ENCODE measurements at regions not wholly inside any gene's neighbourhood (a gene's known extent, or its start where the extent isn't known, plus 50 kb on each side); places are given as distances from the start of the nearest gene placed in this dataset.
A peak's percentile ranks its signal among the peaks of the same experiment; 100 is the strongest.
"Not testable (repeated sequence)": the region's sequence is repeated elsewhere in the genome, so short reads cannot be mapped to it uniquely, and the experiment has no call there.

DNA sequence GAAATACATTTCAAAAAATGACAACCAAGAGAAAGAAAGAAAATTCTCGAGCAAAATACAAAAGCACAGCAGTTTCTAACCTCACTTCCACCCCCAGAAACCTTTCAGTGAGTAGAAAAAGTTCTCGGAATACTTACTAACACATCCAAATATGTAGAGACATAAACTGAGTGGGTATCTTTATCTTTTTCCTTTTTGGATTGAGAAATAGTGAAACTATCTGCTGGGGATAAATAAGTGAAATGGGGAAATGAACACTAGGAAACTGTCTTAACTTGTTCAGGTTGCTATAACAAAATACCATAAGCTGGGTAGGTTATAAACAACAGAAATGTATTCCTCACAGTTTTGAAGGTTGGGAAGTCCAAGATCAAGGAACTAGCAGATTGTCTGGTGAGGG, 72.0 kb downstream of the VCAM1 start:
- no peak for DNase-seq

DNA sequence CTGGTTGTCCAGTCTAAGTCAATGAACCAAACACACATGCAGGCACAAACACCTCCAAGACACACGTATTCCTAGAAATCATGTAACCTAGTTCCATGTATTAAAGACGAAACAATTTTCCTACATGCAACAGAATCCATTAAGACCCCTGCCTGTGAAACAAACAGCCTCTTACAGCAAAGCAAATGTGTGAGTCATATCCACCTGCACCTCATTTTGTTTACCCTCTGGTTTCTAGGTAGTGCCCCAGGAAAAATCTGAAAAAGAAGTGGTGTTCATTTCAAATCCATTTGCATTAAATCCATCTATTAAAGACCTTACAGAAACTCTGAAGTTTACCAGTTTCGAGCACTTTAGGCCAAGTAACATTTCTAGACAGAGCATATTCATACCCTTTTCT, 74.1 kb downstream of the VCAM1 start:
- DNase-seq = no peak

DNA sequence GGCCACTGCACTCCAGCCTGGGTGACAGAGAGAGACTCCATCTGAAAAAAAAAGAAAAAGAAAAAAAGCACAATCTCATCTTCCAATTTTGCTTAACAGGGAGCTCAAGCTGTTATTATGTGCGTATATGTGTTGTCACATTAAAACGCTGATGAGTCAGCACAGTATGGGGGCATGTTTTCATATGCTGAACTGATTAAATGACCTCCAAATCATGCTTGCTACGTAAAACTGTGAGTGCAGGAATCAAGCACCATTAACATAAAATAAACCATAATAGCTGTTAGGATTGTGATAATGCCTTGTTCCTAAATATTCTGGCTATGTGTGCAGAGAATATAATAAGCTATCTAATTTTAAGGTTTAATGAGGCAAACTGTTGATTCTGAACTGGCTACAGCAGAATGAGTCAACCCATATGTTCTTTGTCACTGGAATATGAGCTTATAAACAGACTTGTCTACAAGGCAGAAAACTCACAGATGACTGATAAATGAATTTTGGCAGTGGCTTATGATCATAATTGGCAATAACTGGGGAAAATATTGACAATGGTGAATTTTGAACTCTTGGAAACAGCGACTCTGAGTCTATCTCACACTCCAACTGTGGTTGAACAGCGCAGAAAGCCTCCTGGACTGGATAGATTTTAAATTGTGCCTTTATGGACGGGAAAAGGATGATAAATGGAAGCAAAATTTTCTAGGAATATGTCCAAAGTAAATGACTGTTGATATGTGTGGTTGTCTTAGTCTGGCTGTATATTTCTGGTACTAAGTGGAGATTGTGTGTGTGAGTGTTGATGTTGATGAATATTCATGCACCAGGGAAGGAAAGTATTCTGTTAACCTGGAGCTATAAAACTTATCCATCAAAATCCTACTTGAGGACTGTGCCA, 75.5 kb downstream of the VCAM1 start:
- DNase-seq = no peak

DNA sequence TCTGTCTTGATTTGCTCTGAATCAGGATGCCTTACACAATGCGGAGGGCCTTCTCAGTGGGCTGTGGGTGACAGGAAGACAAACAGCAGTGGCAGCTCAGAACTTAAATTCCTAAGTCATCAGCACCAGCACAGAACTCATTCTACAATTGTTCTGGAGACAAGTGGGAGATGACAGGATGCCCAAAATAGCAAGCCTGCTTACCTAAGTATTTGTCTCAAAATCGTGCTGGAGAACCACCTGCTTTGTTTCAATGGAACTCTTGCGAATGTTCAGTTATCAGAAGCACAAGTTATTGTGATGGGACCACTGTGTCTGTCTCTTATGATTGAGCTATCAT, 76.1 kb downstream of the VCAM1 start:
- peak in 2 of 56 donors; percentile 6 to 33 for DNase-seq

DNA sequence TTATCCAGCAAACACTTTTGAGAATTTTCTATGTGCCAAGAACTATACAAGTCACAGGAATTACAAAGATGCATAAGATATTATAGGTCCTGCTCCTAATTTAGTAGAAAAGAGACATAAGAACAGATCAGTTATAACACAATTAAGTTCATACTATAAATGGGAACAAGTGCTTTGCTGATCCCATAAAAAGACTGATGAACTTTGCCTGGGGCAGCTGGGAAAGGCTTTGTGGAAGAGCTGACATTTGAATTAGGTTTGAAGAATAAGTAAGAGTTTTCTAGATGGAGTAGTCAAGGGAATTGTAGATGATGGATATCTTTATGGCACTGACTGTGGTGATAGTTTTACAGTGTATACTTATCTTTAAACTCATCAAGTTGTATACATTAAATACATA, 76.5 kb downstream of the VCAM1 start:
- DNase-seq = no peak

DNA sequence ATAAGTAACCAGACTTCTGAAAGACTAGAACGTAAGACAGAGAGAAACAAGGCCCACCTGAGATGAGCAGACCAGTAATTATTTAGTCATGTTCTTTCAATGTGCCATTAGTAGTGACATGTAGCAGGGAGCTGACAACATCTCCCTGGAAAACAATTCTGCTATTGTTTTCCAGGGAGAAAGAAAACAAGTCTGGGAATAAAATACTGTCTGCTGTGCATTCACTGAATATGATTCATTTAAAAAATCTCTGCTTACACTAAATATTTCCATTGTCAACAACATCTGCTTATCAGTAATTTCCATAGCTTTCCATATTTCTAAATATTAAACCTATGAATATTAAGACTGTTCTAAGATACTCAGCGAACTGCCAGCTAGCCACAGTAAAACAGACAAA, 80.0 kb downstream of the VCAM1 start:
- no peak for DNase-seq

DNA sequence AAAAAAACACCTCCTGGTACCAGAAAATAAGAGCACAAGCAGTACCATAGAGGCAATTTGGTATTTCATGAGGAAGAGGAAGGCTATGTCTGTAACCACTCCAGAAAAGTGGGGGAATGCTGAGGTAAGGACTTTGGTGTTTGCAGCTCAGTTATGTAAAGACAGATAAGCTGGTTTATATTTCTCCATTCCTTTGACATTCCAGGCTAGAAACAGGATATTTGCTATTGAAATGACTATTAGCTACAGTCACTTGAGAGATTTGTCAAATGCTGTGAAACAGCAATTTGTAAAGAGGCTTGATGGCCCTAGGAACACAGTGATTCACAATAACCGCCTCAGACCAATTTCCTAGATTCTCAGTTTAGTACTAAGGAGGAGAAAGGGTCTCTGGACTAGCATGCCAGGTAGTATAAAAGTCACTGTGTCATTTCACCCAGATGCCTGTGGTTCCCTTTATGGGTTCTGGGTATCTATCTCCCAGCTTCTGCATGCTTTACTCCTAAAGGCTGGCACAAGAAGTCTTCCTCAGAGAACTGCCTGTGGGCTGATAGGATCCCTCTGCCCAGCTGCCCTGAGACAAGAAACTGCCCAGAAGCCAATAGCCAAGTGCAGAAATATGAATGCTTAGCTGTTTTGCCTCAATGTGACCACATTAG, 80.5 kb downstream of the VCAM1 start:
- DNase-seq = no peak

DNA sequence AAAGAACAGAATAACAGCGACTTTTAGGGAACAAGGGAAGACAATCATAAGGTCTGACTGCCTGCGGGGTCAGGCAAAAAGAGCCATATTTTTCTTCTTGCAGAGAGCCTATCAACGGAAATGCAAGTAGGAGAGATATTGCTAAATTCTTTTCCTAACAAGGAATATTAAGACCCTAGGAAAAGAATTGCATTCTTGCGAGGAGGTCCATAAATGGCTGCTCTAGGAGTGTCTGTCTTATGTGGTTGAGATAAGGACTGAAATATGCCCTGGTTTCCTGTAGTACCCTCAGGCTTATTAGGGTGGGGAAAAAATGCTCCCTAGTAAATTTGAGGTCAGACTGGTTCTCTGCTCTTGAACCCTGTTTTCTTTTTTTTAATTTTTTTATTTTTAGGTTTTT, 81.7 kb downstream of the VCAM1 start:
- DNase-seq = not testable (repeated sequence)

DNA sequence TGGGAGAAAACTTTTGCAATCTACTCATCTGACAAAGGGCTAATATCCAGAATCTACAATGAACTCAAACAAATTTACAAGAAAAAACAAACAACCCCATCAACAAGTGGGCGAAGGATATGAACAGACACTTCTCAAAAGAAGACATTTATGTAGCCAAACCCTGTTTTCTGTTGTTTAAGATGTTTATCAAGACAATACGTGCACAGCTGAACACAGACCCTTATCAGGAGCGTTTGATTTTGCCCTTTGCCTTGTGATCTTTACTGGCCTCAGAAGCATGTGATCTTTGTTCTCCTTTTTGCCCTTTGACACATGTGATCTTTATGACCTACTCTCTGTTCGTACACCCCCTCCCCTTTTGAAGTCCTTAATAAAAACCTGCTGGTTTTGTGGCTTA, 83.7 kb downstream of the VCAM1 start:
- DNase-seq = not testable (repeated sequence)

DNA sequence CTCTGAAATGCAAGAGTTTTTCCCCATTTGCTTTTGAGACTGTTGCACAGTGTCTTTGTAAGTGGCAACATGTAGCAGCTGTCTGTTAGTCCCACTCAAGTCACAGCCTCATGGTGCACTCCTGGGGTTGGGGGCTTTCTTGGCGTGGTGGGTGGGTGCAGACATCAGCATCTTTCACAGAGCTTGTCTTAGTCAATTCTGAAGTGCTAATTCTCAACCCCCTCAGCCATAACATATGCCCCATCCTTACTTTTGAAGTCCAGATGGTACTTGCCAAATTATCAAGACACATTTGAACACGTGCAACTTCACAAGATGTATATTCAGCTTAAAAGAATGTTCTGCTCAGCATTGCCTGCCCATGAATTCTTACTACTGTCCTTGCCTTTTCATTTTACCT, 87.1 kb downstream of the VCAM1 start:
- no peak for DNase-seq

DNA sequence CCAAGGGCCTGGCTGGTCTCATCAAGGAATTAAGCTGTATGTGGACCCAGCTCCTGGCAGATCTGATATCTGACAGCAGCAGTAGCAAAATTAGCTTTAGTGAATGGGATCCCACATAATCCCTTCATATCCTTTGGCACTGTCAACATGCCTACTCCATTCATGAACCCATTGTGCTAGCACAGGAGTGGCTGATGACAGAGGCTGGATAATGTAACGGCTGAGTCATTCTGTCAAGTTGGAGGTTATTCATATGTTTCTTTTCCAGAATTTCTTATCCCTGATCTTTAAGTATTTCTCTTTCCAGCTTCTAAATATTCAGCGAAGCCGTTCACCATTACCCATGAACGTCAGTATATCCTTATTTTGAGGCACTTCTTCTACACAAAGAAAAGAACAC, 84.3 kb downstream of the EXTL2 start:
- DNase-seq = peak in 8 of 56 donors; percentile 2 to 33 (median 10)

DNA sequence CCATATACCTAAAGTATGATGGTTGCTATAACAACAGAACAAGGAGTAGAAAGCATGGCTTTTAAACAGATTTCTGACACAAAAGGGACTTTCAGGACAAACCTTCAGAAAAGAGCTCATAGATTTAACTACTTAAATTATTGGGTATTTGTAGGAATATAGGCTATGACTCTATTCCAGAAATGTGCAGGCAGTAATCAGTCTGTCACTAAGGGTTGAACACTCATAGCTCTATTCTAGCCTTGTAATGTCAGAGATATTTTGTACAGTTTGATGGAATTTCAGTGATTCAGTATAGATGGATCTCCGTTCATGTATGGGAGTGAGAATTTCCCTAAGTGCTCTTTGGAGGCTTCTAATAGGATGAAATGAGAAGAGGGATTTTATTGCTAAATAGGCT, 82.8 kb downstream of the EXTL2 start:
- DNase-seq = no peak

DNA sequence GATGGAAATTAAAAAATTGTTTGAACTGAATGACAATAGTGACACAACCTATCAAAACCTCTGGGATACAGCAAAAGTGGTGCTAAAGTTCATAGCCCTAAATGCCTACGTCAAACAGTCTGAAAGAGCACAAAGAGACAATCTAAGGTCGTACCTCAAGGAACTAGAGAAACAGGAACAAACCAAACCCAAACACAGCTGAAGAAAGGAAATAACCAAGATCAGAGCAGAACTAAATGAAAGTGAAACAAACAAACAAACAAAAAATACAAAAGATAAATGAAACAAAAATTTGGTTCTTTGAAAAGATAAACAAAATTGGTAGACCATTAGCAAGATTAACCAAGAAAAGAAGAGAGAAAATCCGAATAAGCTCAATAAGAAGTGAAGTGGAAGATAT, 79.7 kb downstream of the EXTL2 start:
- not testable (repeated sequence) for DNase-seq

DNA sequence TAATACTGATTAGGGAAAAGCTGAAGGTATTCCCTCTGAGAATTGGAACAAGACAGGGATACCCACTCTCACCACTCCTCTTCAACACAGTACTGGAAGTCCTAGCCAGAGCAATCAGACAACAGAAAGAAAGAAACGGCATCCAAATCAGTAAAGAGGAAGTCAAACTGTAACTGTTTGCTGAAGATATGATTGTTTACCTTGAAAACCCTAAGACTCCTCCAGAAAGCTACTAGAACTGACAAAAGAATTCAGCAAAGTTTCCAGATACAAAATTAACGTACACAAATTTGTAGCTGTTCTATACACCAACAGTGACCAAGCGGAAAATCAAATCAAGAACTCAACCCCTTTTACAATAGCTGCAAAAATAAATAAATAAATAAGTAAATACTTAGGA, 78.6 kb downstream of the EXTL2 start:
- no peak for DNase-seq

DNA sequence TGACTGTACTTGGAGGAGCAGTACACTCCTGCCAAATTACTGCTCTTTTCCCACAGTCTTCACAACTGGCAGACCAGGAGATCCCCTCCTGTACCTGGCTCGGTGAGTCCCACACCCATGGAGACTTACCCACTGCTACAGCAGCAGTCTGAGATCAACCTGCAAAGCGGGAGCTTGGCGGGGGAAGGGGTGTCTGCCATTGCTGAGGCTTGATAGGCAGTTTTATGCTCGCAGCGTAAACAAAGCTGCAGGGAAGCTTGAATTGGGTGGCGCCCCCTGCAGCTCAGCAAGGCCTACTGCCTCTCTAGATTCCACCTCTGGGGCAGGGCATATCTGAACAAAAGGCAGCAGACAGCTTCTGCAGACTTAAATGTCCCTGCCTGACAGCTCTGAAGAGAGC, 74.4 kb downstream of the EXTL2 start:
- DNase-seq = not testable (repeated sequence)

DNA sequence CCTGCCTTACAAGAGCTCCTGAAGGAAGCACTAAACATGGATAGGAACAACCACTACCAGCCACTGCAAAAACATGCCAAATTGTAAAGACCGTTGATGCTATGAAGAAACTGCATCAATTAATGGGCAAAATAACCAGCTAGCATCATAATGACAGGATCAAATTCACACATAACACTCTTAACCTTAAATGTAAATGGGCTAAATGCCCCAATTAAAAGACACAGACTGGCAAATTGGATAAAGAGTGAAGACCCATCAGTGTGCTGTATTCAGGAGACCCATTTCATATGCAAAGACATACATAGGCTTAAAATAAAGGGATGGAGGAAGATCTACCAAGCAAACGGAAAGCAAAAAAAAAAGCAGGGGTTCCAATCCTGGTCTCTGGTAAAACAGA, 72.7 kb downstream of the EXTL2 start:
- DNase-seq = not testable (repeated sequence)

All from nucleus accumbens (tissue), 56 donors.